Keratinocyte (primary cell): ENCODE measurements at regions not wholly inside any gene's neighbourhood (a gene's known extent, or its start where the extent isn't known, plus 50 kb on each side); places are given as distances from the start of the nearest gene placed in this dataset.

Source experiments
- DNase-seq: peaks from one replicate; pipeline ENCODE4 v3.0.0-alpha.2; 2011; ENCODE audit warnings: low read depth, missing footprints, low spot score
- FAIRE-seq: peaks from 2 replicates; lab custom pipeline; 2011; peaks lifted over from hg19 to GRCh38; lab: Jason Lieb, UNC
- H2AFZ ChIP-seq: 2 replicates; pipeline ENCODE4 v1.6.0; 2012; ENCODE audit warnings: low read length, control low read depth, inconsistent platforms; ENCODE audit not compliant: control insufficient read depth
- H3K27ac ChIP-seq: 2 replicates; pipeline ENCODE4 v1.5.1; 2011; ENCODE audit warnings: low read length; ENCODE audit not compliant: control insufficient read depth, insufficient read depth
- H3K27me3 ChIP-seq: 3 replicates; pipeline ENCODE4 v1.6.0; 2011; ENCODE audit warnings: low read length; ENCODE audit not compliant: control insufficient read depth, insufficient read depth; ENCODE audit errors: extremely low read depth
- H3K36me3 ChIP-seq, 2 experiments: 2 replicates in 1 of 2; 3 replicates in 1 of 2; pipeline ENCODE4 v1.5.1; 2011; ENCODE audit warnings: low read length in 2 of 2, mild to moderate bottlenecking in 1 of 2; ENCODE audit not compliant: control insufficient read depth in 2 of 2, insufficient read depth in 2 of 2; ENCODE audit errors: extremely low read depth in 1 of 2
- H3K4me1 ChIP-seq: 3 replicates; pipeline ENCODE4 v1.5.1; 2011; ENCODE audit warnings: low read length; ENCODE audit not compliant: control insufficient read depth, insufficient read depth; ENCODE audit errors: extremely low read depth
- H3K4me2 ChIP-seq: 3 replicates; pipeline ENCODE4 v1.6.0; 2011; ENCODE audit warnings: low read depth, low read length; ENCODE audit not compliant: control insufficient read depth, insufficient read depth; ENCODE audit errors: extremely low read depth
- H3K4me3 ChIP-seq, 3 experiments: fragments of 200-600 bp in 1 of 3; sonication (generic) in 1 of 3; 2 replicates in 2 of 3; 3 replicates in 1 of 3; pipeline ENCODE4 v1.5.1; 2011 to 2016; ENCODE audit warnings: low read length in 3 of 3, mild to moderate bottlenecking in 3 of 3, control low read depth in 2 of 3, inconsistent platforms in 1 of 3, low read depth in 1 of 3, mixed read lengths in 1 of 3, mixed run types in 1 of 3, moderate library complexity in 1 of 3; ENCODE audit not compliant: control insufficient read depth in 2 of 3, insufficient read depth in 2 of 3; ENCODE audit errors: extremely low read depth in 1 of 3
- H3K79me2 ChIP-seq: 2 replicates; pipeline ENCODE4 v1.6.0; 2012; ENCODE audit warnings: low read length; ENCODE audit not compliant: control insufficient read depth, insufficient read depth
- H3K9ac ChIP-seq: 3 replicates; pipeline ENCODE4 v1.6.0; 2011; ENCODE audit warnings: low read length; ENCODE audit not compliant: control insufficient read depth, insufficient read depth; ENCODE audit errors: extremely low read depth
- H3K9me1 ChIP-seq: 3 replicates; pipeline ENCODE4 v1.6.0; 2011; ENCODE audit warnings: low read length; ENCODE audit not compliant: control insufficient read depth, insufficient read depth; ENCODE audit errors: extremely low read depth
- H3K9me3 ChIP-seq: 2 replicates; pipeline ENCODE4 v1.5.1; 2012; ENCODE audit warnings: low read depth, low read length; ENCODE audit not compliant: control insufficient read depth
- H4K20me1 ChIP-seq: 3 replicates; pipeline ENCODE4 v1.6.0; 2011; ENCODE audit warnings: low read length; ENCODE audit not compliant: control insufficient read depth, insufficient read depth; ENCODE audit errors: extremely low read depth
- CTCF ChIP-seq, 3 experiments: IDR thresholded peaks in 1 of 3; conservative IDR thresholded peaks in 1 of 3; optimal IDR thresholded peaks in 1 of 3; 2 replicates in 2 of 3; 3 replicates in 1 of 3; pipeline versions ENCODE3 to v1.5.1; 2011; ENCODE audit warnings: low read length in 3 of 3, mild to moderate bottlenecking in 3 of 3, moderate library complexity in 2 of 3, control low read depth in 1 of 3, inconsistent platforms in 1 of 3; ENCODE audit not compliant: insufficient read depth in 2 of 3; ENCODE audit errors: extremely low read depth in 1 of 3
- EZH2 ChIP-seq: IDR thresholded peaks from one replicate; pipeline ENCODE4 v1.6.1; 2012; ENCODE audit warnings: inconsistent platforms, mild to moderate bottlenecking, low read length, moderate library complexity
- dilution Hi-C: fragments of 300-500 bp; cut with MboI; formaldehyde crosslinking; loops from one replicate; pipeline ENCODE4 v1.7.0; 2020; ENCODE audit warnings: low sequenced_read_pairs; ENCODE audit not compliant: extremely low pct_ligation_motif_present

GRCh38 chr3:182731764-182732163 is 61.5 kb upstream of the ATP11B start:
- no peaks in the 10 kb centered on the region for H3K9me1 ChIP-seq
- H2AFZ ChIP-seq, result no peak overlapping the region
- H3K27ac ChIP-seq, result no peak overlapping the region
- TF ChIP-seq CTCF (optimal IDR thresholded peaks at IDR 0.05 in 1 of 3, IDR thresholded peaks at IDR 0.05 in 1 of 3, conservative IDR thresholded peaks at IDR 0.05 in 1 of 3; ENCODE audit: extremely low read depth in 1 of 3, insufficient read depth in 2 of 3, low read length in 3 of 3) (no peak), EZH2 (no peak)
- no peaks in the 10 kb centered on the region for H4K20me1 ChIP-seq
- H3K9me3 ChIP-seq, result no peaks in the 10 kb centered on the region
- no peak for FAIRE-seq
- no peaks in the 10 kb centered on the region for H3K27me3 ChIP-seq
- H3K4me3 ChIP-seq, result no peak overlapping the region
- dilution Hi-C loops, result no loop called here
- peaks cover 7% of the 10 kb centered on the region for H3K4me1 ChIP-seq
- H3K79me2 ChIP-seq, result no peaks in the 10 kb centered on the region
- no peaks in the 10 kb centered on the region for H3K36me3 ChIP-seq
- H3K4me2 ChIP-seq, result no peak overlapping the region
- no peak overlapping the region for H3K9ac ChIP-seq
- no peak for DNase-seq

- Histone ChIP-seq H3K4me3 (no peak overlapping the region), H3K27ac (no peak overlapping the region), H3K4me1 (peaks cover 7% of the 10 kb centered on the region), H2AFZ (no peak overlapping the region), H3K9me3 (no peaks in the 10 kb centered on the region), H3K27me3 (no peaks in the 10 kb centered on the region), H3K9me1 (no peaks in the 10 kb centered on the region), H3K4me2 (no peak overlapping the region), H3K36me3 (no peaks in the 10 kb centered on the region), H4K20me1 (no peaks in the 10 kb centered on the region), H3K79me2 (no peaks in the 10 kb centered on the region), H3K9ac (no peak overlapping the region)
- dilution Hi-C loops, result no loop called here
- no peak for TF ChIP-seq EZH2
- TF ChIP-seq CTCF (optimal IDR thresholded peaks at IDR 0.05 in 1 of 3, IDR thresholded peaks at IDR 0.05 in 1 of 3, conservative IDR thresholded peaks at IDR 0.05 in 1 of 3; ENCODE audit: extremely low read depth in 1 of 3, insufficient read depth in 2 of 3, low read length in 3 of 3), result no peak
- DNase-seq (no peak), FAIRE-seq (no peak)
Measured at GRCh38 chr3:182732232-182733015, 60.9 kb upstream of the ATP11B start.
